K562 (cell line): ENCODE measurements at regions not wholly inside any gene's neighbourhood (a gene's known extent, or its start where the extent isn't known, plus 50 kb on each side); places are given as distances from the start of the nearest gene placed in this dataset.

Experiments used
- ATAC-seq: fragments of 200-7000 bp; cut with Tn5 transposase; 3 replicates; pipeline ENCODE4 v1.9.1; 2020; ENCODE audit warnings: moderate library complexity
- BruUV-seq: library from RNA; stranded (reverse); fragments of 400-500 nt; replicated peaks from 2 replicates; lab custom pipeline; 2021; lab: Mats Ljungman, UMichigan
- CTCF ChIA-PET: fragments of 300-600 bp; formaldehyde crosslinking; extraction: SDS; loops from one replicate; lab custom pipeline; 2021; ENCODE audit warnings: low intra/inter-chr PET ratio; lab: Yijun Ruan, JAX
- POLR2A ChIA-PET: fragments of 300-600, 350-650 bp; sonication (Branson Sonifier 250); formaldehyde crosslinking; extraction: SDS; loops from one replicate; lab custom pipeline; 2021; ENCODE audit warnings: antibody characterized with exemption, inconsistent platforms; lab: Yijun Ruan, JAX
- DNase-seq, 4 experiments: peaks; one replicate each; pipeline versions ENCODE4 v3.0.0 to v3.0.0-alpha.2; 2011 to 2018; ENCODE audit warnings: low spot score in 3 of 4, mixed read lengths in 3 of 4; ENCODE audit errors: extremely low read depth in 1 of 4
- FAIRE-seq: peaks from 2 replicates; lab custom pipeline; 2011; peaks lifted over from hg19 to GRCh38; lab: Jason Lieb, UNC
- H2AFZ ChIP-seq: 2 replicates; pipeline ENCODE4 v1.6.0; 2011; ENCODE audit warnings: low read depth, low read length, control low read depth, inconsistent platforms
- H3K27ac ChIP-seq: fragments of 200-600 bp; 3 replicates; pipeline ENCODE4 v1.8.0; 2011; ENCODE audit warnings: low read depth, mild to moderate bottlenecking, control low read depth, inconsistent platforms, low read length, moderate library complexity, mixed read lengths; ENCODE audit errors: extremely low read depth
- H3K27me3 ChIP-seq, 2 experiments: fragments of 300-600 bp in 1 of 2; 2 replicates in 1 of 2; 3 replicates in 1 of 2; pipeline versions ENCODE4 v1.6.0 to v1.8.0; 2011; ENCODE audit warnings: inconsistent platforms in 2 of 2, low read length in 2 of 2, mild to moderate bottlenecking in 1 of 2, mixed read lengths in 1 of 2, moderate library complexity in 1 of 2; ENCODE audit not compliant: control insufficient read depth in 2 of 2, insufficient read depth in 2 of 2
- H3K36me3 ChIP-seq: fragments of 300-600 bp; 3 replicates; pipeline ENCODE4 v1.8.0; 2011; ENCODE audit warnings: mild to moderate bottlenecking, low read length, inconsistent platforms; ENCODE audit not compliant: control insufficient read depth, insufficient read depth
- H3K4me1 ChIP-seq, 2 experiments: fragments of 200-600 bp in 1 of 2; replicated peaks in 1 of 2; 2 replicates in 1 of 2; 3 replicates in 1 of 2; pipeline versions ENCODE4 v1.5.1 to v1.8.0; 2011; ENCODE audit warnings: inconsistent platforms in 2 of 2, low read length in 2 of 2, mild to moderate bottlenecking in 1 of 2, mixed read lengths in 1 of 2, moderate library complexity in 1 of 2; ENCODE audit not compliant: control insufficient read depth in 2 of 2, insufficient read depth in 2 of 2
- H3K4me2 ChIP-seq: 2 replicates; pipeline ENCODE4 v1.6.1; 2011; ENCODE audit warnings: low read length, control low read depth, inconsistent platforms, mixed read lengths; ENCODE audit not compliant: insufficient read depth
- H3K4me3 ChIP-seq: fragments of 200-600 bp; sonication (generic), shearing (Covaris generic); 2 replicates; pipeline ENCODE4 v1.5.1; 2016; ENCODE audit warnings: control low read depth, inconsistent platforms
- H3K79me2 ChIP-seq: fragments of 200-600 bp; 3 replicates; pipeline ENCODE4 v1.8.0; 2011; ENCODE audit warnings: low read length, inconsistent platforms; ENCODE audit not compliant: control insufficient read depth, insufficient read depth
- H3K9ac ChIP-seq, 2 experiments: 2 replicates each; pipeline versions ENCODE4 v1.6.0 to v1.6.1; 2011; ENCODE audit warnings: low read depth in 2 of 2, low read length in 2 of 2, control low read depth in 1 of 2, inconsistent platforms in 1 of 2, mild to moderate bottlenecking in 1 of 2, mixed read lengths in 1 of 2; ENCODE audit not compliant: insufficient read depth in 1 of 2
- H3K9me1 ChIP-seq: one replicate; pipeline ENCODE4 v1.6.0; 2011; ENCODE audit warnings: inconsistent platforms, mild to moderate bottlenecking, low read length, moderate library complexity; ENCODE audit not compliant: control insufficient read depth, insufficient read depth
- H3K9me3 ChIP-seq: replicated peaks from 2 replicates; pipeline ENCODE4 v1.5.1; 2011; ENCODE audit warnings: low read depth, low read length, inconsistent platforms; ENCODE audit not compliant: control insufficient read depth, insufficient read depth
- H4K20me1 ChIP-seq: replicated peaks from 2 replicates; pipeline ENCODE4 v1.6.1; 2011; ENCODE audit warnings: low read length, inconsistent platforms, mixed read lengths; ENCODE audit not compliant: control insufficient read depth, insufficient read depth
- MYBL2 ChIP-seq, 2 experiments: fragments of 450-650 bp in 1 of 2; sonication (generic) in 1 of 2; formaldehyde crosslinking in 1 of 2; IDR thresholded peaks; 2 replicates each; pipeline versions ENCODE4 v1.6.1 to v1.8.1; 2017 to 2022; ENCODE audit warnings: borderline replicate concordance in 1 of 2, inconsistent platforms in 1 of 2, low read depth in 1 of 2, mild to moderate bottlenecking in 1 of 2, missing genetic modification reagents in 1 of 2, moderate library complexity in 1 of 2
- RBFOX2 ChIP-seq: fragments of 200-400 bp; formaldehyde crosslinking; IDR thresholded peaks from 2 replicates; pipeline ENCODE4 v1.6.1; 2017; ENCODE audit warnings: low read depth, mild to moderate bottlenecking, low read length, moderate library complexity
- SPI1 ChIP-seq: IDR thresholded peaks from 2 replicates; pipeline ENCODE4 v1.6.1; 2011; ENCODE audit warnings: low read depth, low read length, control low read depth, borderline replicate concordance
- TEAD4 ChIP-seq, 2 experiments: sonication (generic) in 1 of 2; formaldehyde crosslinking in 1 of 2; IDR thresholded peaks; 2 replicates each; pipeline versions ENCODE4 v1.6.1 to v1.8.0; 2012 to 2022; ENCODE audit warnings: borderline replicate concordance in 1 of 2, inconsistent platforms in 1 of 2, low read length in 1 of 2, mild to moderate bottlenecking in 1 of 2, missing genetic modification reagents in 1 of 2
- TOE1 ChIP-seq, 2 experiments: fragments of 450-650 bp in 1 of 2; sonication (generic) in 1 of 2; formaldehyde crosslinking in 1 of 2; IDR thresholded peaks; 2 replicates each; pipeline versions ENCODE4 v1.7.1 to v1.8.0; 2016 to 2022; ENCODE audit warnings: borderline replicate concordance in 2 of 2, mild to moderate bottlenecking in 2 of 2, antibody characterized with exemption in 1 of 2, inconsistent platforms in 1 of 2, low read depth in 1 of 2, missing genetic modification reagents in 1 of 2, moderate library complexity in 1 of 2
- ZC3H4 ChIP-seq: sonication (generic); formaldehyde crosslinking; IDR thresholded peaks from 2 replicates; pipeline ENCODE4 v1.9.0; 2021; ENCODE audit warnings: missing genetic modification reagents, borderline replicate concordance
- ZNF212 ChIP-seq: fragments of 450-650 bp; formaldehyde crosslinking; IDR thresholded peaks from 2 replicates; pipeline ENCODE4 v1.4.0; 2020; ENCODE audit warnings: mild to moderate bottlenecking
- ZNF263 ChIP-seq: sonication (generic); formaldehyde crosslinking; IDR thresholded peaks from 2 replicates; pipeline ENCODE4 v1.8.0; 2022; ENCODE audit warnings: mild to moderate bottlenecking, missing genetic modification reagents, borderline replicate concordance
- ZNF274 ChIP-seq: IDR thresholded peaks from 2 replicates; pipeline ENCODE4 v1.6.1; 2011; ENCODE audit warnings: low read depth, mild to moderate bottlenecking, low read length, moderate library complexity, borderline replicate concordance
- ZNF318 ChIP-seq, 2 experiments: fragments of 450-650 bp; IDR thresholded peaks; 2 replicates each; pipeline ENCODE4 v1.6.1; 2016; ENCODE audit warnings: mild to moderate bottlenecking in 2 of 2, borderline replicate concordance in 1 of 2, low read depth in 1 of 2, moderate library complexity in 1 of 2
- whole genome bisulfite sequencing: fragments of 100-300 bp; shearing (Covaris generic); methylation state at CpG from one replicate; pipeline ENCODE4 v1.1.6; 2016; ENCODE audit warnings: low coverage, mixed read lengths; ENCODE audit not compliant: insufficient coverage; ENCODE audit errors: missing lambda C conversion rate; 5-methylcytosine and 5-hydroxymethylcytosine counted together
- in situ Hi-C: fragments of 300-500 bp; cut with MboI; formaldehyde crosslinking; loops from 4 replicates; pipeline ENCODE4 v1.15.0; 2018; ENCODE audit warnings: inconsistent platforms, mixed read lengths
- intact Hi-C: fragments of 100-400 bp; cut with micrococcal nuclease; formaldehyde crosslinking; loops from 2 replicates; pipeline ENCODE4 v1.14.2; 2022

- H2AFZ ChIP-seq = no peak overlapping the region
- no peaks in the 10 kb centered on the region for H3K36me3 ChIP-seq
- H3K4me3 ChIP-seq = no peak overlapping the region
- no peak overlapping the region for H3K9ac ChIP-seq
- in situ Hi-C loops = no loop called here
- CTCF ChIA-PET = no interaction called here
- H3K9me3 ChIP-seq = no peaks in the 10 kb centered on the region
- DNase-seq = no peak
- no peaks in the 10 kb centered on the region for H3K79me2 ChIP-seq
- 0% methylated on average over 5 of the region's 5 CpGs for WGBS
- no peak overlapping the region for H3K27ac ChIP-seq
- no peaks in the 10 kb centered on the region for H3K9me1 ChIP-seq
- H3K4me2 ChIP-seq = no peak overlapping the region
- FAIRE-seq = no peak
- intact Hi-C loops = no loop called here
- no peak for ATAC-seq
- no peaks in the 10 kb centered on the region for H3K4me1 ChIP-seq
- POLR2A ChIA-PET = no interaction called here
- no peaks in the 10 kb centered on the region for H4K20me1 ChIP-seq
- H3K27me3 ChIP-seq = no peaks in the 10 kb centered on the region
- no TSS peak for BruUV-seq
- TF ChIP-seq ZNF274 = no peak
- TF ChIP-seq TEAD4 (IDR thresholded peaks at IDR 0.05; ENCODE audit: low read length) = no peak
- TF ChIP-seq TEAD4 (CRISPR knock-in tag; IDR thresholded peaks at IDR 0.05; ENCODE audit: borderline replicate concordance) = no peak
- TF ChIP-seq ZNF318 (IDR thresholded peaks at IDR 0.05; ENCODE audit: borderline replicate concordance in 1 of 2, low read depth in 1 of 2) = no peak
- no peak for TF ChIP-seq RBFOX2
- no peak for TF ChIP-seq ZNF263 (CRISPR knock-in tag)
- no peak for TF ChIP-seq MYBL2 (IDR thresholded peaks at IDR 0.05; ENCODE audit: low read depth)
- no peak for TF ChIP-seq MYBL2 (CRISPR knock-in tag; IDR thresholded peaks at IDR 0.05; ENCODE audit: borderline replicate concordance)
- no peak for TF ChIP-seq ZC3H4 (CRISPR knock-in tag)
- no peak for TF ChIP-seq ZNF212 (CRISPR knock-in tag)
- TF ChIP-seq TOE1 (IDR thresholded peaks at IDR 0.05; ENCODE audit: borderline replicate concordance) = no peak
- TF ChIP-seq TOE1 (CRISPR knock-in tag; IDR thresholded peaks at IDR 0.05; ENCODE audit: borderline replicate concordance, low read depth) = no peak
- TF ChIP-seq SPI1 = no peak
These were observed 184.4 kb downstream of the KCNS3 start for GRCh38 chr2:18062892-18063291.
